Muscle of back (tissue), 3 donors: ENCODE measurements at regions not wholly inside any gene's neighbourhood (a gene's known extent, or its start where the extent isn't known, plus 50 kb on each side); places are given as distances from the start of the nearest gene placed in this dataset.
A peak's percentile ranks its signal among the peaks of the same experiment; 100 is the strongest.

Experiments used
- DNase-seq, 3 donors: peaks; one replicate each; pipeline versions ENCODE4 v3.0.0 to v3.0.0-alpha.2; 2013

DNA sequence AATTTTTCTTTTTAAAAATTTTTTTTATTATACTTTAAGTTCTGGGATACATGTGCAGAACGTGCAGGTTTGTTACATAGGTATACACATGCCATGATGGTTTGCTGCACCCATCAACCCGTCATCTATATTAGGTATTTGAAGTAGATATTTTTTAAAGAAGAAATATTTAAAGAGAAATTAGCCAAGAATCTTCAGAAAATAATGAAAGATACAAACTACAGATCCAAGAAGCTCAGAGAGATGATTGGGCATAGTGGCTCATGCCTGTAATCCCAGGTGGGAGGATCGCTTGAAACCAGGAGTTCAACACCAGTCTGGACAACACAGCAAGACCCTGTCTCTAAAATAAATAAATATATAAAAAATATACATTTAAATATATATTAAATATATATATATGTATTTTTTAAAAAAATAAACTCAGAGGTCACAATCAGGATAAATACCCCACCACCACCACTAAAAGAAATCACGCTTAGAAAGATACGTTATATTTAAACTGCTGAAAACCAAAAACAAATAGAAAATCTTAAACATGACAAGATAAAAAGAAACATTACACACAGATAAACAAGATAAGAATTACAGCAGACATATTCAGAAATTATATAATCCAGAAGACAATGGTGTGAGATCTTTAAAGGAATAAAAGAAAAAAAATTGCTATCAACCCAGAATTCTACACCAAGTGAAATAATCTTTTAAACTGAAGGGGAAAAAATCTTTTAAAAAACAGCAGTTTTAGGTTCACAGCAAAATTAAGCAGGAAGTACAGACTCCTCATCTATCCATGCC is 57.5 kb downstream of the CSF2 start:
- no peak for DNase-seq

DNA sequence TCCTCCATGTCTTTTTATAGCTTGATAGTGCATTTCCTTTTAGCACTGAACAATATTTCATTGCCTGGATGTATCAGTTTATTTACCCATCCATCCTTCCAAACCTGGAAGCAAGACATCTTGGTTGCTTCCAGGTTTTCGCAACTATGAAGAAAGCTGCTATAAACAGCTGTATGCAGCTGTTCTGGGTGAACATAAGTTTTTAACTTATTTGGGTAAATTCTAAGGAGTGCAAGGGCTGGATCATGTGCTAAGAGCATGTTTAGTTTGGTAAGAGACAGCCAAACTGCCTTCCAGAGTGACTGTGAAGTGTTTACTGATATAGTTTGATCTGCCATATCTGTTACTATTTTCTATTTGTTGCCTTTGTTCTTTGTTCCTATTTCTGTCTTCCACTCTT is 58.5 kb downstream of the CSF2 start:
- DNase-seq: no peak

DNA sequence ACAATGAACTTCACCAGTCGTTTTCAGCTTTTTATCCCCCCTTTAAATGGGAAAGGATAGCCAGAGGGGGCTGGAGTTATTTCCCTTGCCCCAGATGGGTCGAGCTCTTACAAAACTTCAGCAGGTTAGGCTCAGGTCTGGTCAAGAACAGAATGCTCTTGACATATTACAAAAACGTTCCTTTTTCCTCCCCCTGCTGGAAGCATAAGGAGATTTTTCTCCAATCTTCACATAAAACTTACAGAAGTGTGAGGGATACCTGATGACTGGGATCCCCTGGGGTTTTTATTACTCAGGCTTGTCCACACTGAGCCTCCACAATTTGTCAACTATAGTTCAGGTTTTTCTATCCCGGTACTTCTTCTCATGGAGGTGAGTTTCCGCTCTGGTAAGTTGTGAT is 60.8 kb downstream of the CSF2 start:
- no peak for DNase-seq

DNA sequence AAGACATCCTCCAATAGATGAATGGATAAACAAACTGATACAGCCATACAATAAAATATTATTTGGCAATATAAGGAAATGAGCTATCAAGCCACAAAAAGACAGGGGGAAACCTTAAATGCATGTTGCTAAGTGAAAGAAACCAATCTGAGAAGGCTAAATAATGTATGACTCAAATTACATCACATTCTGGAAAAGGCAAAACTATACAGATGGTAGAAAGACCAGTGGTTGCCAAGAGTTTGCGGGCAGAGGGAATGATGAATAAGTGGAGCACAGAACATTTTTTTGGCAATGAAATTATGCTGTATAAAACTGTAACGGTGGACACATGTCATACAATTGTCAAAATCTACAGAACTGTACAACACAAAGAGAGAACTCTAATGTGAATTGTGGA is 63.3 kb downstream of the CSF2 start:
- DNase-seq: peak in 1 of 3 donors; percentile 41

- DNase-seq: no peak
These were observed 64.7 kb downstream of the CSF2 start for GRCh38 chr5:132138260-132138659.
